ENCODE measurements at regions not wholly inside any gene's neighbourhood (a gene's known extent, or its start where the extent isn't known, plus 50 kb on each side); places are given as distances from the start of the nearest gene placed in this dataset.

DNA sequence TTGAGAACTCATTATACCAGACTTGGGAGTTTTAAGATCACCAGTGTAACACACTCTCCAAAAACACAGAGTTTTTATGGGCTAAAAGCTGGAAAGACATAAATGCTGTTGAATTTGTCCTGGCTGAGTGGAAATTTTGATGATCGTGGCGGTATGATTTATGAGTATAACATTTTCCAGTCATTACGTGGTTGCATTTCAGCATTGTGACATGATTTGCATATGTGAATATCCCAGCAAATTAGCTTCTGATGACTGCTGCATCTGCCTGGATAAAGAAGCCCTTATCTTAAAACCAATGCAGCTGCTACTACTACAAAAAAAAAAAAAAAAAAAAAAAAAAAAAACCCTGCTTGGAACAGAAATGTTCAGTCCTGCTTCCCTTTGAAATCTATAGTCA is 850.9 kb downstream of the TFAP2A start:
- Mint-ChIP-seq H3K27me3 (no peaks in the 10 kb centered on the region), H3K36me3 (no peaks in the 10 kb centered on the region), H3K9me3 (peaks cover 5% of the 10 kb centered on the region), H3K27ac (no peak overlapping the region), H3K4me1 (ENCODE audit: low read depth) (no peaks in the 10 kb centered on the region), H3K4me3 (no peak overlapping the region)
- intact Hi-C loops (cut with micrococcal nuclease): no loop called here
- ChIA-PET POLR2A (no interaction called here), CTCF (no interaction called here)
- DNase-seq: no peak

DNA sequence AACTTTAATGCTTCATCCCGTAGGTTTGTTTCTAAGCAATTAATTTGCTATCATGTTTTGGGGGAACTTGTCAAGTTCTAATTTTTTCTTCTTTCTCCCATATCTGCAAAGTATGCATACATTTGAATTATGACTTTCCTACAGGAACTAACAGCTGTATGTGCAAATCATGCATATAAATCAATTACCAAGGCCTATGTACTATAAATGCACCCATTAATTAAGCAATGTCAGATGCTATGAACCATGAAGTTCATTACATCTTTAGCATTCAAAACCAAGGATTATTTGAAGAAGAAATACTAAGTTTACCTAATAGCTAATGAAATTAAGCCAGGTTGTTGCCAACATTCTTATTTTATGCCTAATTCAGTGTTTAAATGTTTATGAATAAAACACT is 851.3 kb downstream of the TFAP2A start:
- H3K9me3 Mint-ChIP-seq: peaks cover 5% of the 10 kb centered on the region
- no peaks in the 10 kb centered on the region for H3K4me1 Mint-ChIP-seq (ENCODE audit: low read depth)
- ChIA-PET POLR2A (no interaction called here), CTCF (no interaction called here)
- no peak overlapping the region for H3K27ac Mint-ChIP-seq
- H3K27me3 Mint-ChIP-seq: no peaks in the 10 kb centered on the region
- no peak overlapping the region for H3K4me3 Mint-ChIP-seq
- H3K36me3 Mint-ChIP-seq: no peaks in the 10 kb centered on the region
- DNase-seq: no peak
- intact Hi-C loops (cut with micrococcal nuclease): no loop called here

DNA sequence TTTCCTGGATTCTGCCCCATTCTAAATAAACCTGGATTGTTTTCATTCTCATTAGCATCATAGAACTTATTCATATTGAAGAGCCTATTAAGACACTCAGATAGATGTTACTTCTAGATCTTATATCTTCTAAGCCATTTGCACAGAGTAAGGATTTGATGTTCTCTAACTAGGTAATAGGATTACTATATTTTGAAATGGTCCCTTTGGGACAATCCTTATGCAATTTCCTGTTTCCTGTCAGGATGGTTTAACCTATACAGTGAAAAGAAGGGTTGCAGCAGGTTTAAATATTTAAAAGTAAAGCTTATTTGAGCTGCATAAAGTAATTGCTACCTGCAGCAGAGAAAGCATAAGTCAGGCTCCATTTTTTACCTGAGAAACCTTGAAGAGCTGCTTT is 860.1 kb downstream of the TFAP2A start:
- no peaks in the 10 kb centered on the region for H3K27me3 Mint-ChIP-seq
- DNase-seq: no peak
- no peaks in the 10 kb centered on the region for H3K36me3 Mint-ChIP-seq
- H3K4me1 Mint-ChIP-seq (ENCODE audit: low read depth): no peaks in the 10 kb centered on the region
- H3K27ac Mint-ChIP-seq: no peak overlapping the region
- H3K4me3 Mint-ChIP-seq: no peak overlapping the region
- CTCF ChIA-PET: no interaction called here
- intact Hi-C loops (cut with micrococcal nuclease): no loop called here
- peaks cover 13% of the 10 kb centered on the region for H3K9me3 Mint-ChIP-seq
- POLR2A ChIA-PET: no interaction called here

- no peaks in the 10 kb centered on the region for H3K36me3 Mint-ChIP-seq
- no peaks in the 10 kb centered on the region for H3K4me1 Mint-ChIP-seq (ENCODE audit: low read depth)
- intact Hi-C loops (cut with micrococcal nuclease): no loop called here
- CTCF ChIA-PET: interaction anchor here (0.5 kb wide), 1 partner anchor 15 kb away, joined by 4 read pairs; no protein-coding TSS in a partner anchor
- POLR2A ChIA-PET: no interaction called here
- H3K27ac Mint-ChIP-seq: no peak overlapping the region
- H3K9me3 Mint-ChIP-seq: peaks cover 13% of the 10 kb centered on the region
- H3K4me3 Mint-ChIP-seq: no peak overlapping the region
- no peaks in the 10 kb centered on the region for H3K27me3 Mint-ChIP-seq
- DNase-seq: no peak
These were observed 860.6 kb downstream of the TFAP2A start for GRCh38 chr6:9554323-9554722.

DNA sequence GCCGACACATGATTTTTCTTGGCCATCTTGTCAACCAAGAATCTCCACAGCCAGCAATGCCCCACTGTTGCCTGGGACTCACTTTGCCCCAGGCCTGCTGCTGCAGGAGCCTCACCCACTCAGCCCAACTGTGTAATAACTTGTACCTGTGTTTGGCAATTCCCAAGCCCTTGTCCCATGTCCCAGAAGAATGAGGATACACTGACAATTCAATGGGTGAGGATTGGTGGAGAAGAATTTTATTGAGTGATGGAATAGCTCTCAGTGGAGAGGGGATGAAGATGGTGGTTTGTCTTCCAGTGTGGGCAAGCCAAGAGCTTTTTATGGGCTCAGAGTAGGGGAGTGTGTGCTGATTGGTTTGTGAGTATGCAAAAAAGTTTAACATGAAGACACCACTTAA is 861.9 kb downstream of the TFAP2A start:
- no peaks in the 10 kb centered on the region for H3K4me1 Mint-ChIP-seq (ENCODE audit: low read depth)
- ChIA-PET POLR2A (no interaction called here), CTCF (no interaction called here)
- H3K4me3 Mint-ChIP-seq: no peak overlapping the region
- H3K27ac Mint-ChIP-seq: no peak overlapping the region
- H3K27me3 Mint-ChIP-seq: no peaks in the 10 kb centered on the region
- H3K9me3 Mint-ChIP-seq: peaks cover 13% of the 10 kb centered on the region
- no peak for DNase-seq
- intact Hi-C loops (cut with micrococcal nuclease): no loop called here
- H3K36me3 Mint-ChIP-seq: no peaks in the 10 kb centered on the region

DNA sequence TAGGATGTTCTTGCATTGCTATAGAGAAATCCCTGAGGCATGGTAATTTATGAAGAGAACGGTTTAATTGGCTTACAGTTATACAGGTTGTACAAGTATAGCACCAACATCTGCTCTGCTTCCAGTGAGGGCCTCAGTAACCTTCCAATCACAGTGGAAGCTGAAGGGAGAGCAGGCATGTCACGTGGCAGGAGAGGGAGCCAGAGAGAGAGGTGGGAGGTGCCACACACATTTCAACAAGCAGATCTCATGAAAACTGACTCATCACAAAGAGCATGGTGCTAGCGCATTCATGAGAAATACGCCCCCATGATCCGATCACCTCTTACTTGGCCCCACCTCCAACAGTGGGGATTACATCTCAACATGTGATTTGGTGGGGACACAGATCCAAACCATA is 871.2 kb downstream of the TFAP2A start:
- no peak overlapping the region for H3K27ac Mint-ChIP-seq
- H3K36me3 Mint-ChIP-seq: no peaks in the 10 kb centered on the region
- H3K4me1 Mint-ChIP-seq (ENCODE audit: low read depth): no peaks in the 10 kb centered on the region
- H3K4me3 Mint-ChIP-seq: no peak overlapping the region
- CTCF ChIA-PET: no interaction called here
- POLR2A ChIA-PET: no interaction called here
- no peak for DNase-seq
- H3K27me3 Mint-ChIP-seq: no peaks in the 10 kb centered on the region
- intact Hi-C loops (cut with micrococcal nuclease): no loop called here
- no peaks in the 10 kb centered on the region for H3K9me3 Mint-ChIP-seq

DNA sequence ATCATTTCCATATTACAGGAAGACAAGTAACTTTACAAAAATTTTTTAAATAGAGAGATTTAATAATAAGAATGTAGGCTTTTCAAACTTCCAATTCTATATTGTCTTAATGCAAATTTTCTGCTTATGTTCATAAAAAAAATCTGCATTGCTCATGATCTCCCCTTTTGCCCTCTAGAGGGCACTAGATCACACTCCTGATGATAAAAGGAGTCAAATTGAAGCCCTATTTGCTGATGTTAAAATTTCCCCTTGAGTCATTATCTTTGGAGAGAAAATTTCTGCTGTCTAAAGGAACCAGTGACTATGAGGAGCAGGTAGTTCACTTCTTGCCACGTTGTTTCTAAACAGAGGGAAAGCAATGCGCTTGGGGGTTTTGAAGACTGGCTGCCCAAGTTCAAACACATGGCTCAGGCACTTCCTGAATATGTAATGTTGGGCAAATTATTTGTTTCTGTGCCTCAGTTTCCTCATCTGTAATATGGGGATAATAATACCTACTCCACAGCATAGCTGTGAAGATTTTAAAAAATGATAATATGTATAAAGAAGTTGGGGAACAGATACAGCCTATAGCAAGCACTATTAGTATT is 874.2 kb downstream of the TFAP2A start:
- Mint-ChIP-seq H3K36me3 (no peaks in the 10 kb centered on the region), H3K4me1 (ENCODE audit: low read depth) (no peaks in the 10 kb centered on the region), H3K4me3 (no peak overlapping the region), H3K27me3 (no peaks in the 10 kb centered on the region), H3K27ac (no peak overlapping the region), H3K9me3 (no peaks in the 10 kb centered on the region)
- ChIA-PET POLR2A (no interaction called here), CTCF (no interaction called here)
- DNase-seq: no peak
- intact Hi-C loops (cut with micrococcal nuclease): loop anchor here (2.0 kb wide), 2 partner anchors 558 to 888 kb away; no protein-coding TSS in a partner anchor

- Mint-ChIP-seq H3K36me3 (no peaks in the 10 kb centered on the region), H3K4me3 (no peak overlapping the region), H3K27me3 (no peaks in the 10 kb centered on the region), H3K4me1 (ENCODE audit: low read depth) (no peaks in the 10 kb centered on the region), H3K9me3 (no peaks in the 10 kb centered on the region), H3K27ac (no peak overlapping the region)
- POLR2A ChIA-PET: no interaction called here
- CTCF ChIA-PET: no interaction called here
- intact Hi-C loops (cut with micrococcal nuclease): loop anchor here (2.0 kb wide), 2 partner anchors 557 to 889 kb away; no protein-coding TSS in a partner anchor
- DNase-seq: no peak
These were observed 874.7 kb downstream of the TFAP2A start for GRCh38 chr6:9540126-9540525.

- intact Hi-C loops (cut with micrococcal nuclease): no loop called here
- DNase-seq: no peak
- no peak overlapping the region for H3K4me3 Mint-ChIP-seq
- no peaks in the 10 kb centered on the region for H3K4me1 Mint-ChIP-seq (ENCODE audit: low read depth)
- ChIA-PET POLR2A (no interaction called here), CTCF (interaction anchor here (0.7 kb wide), 1 partner anchor 15 kb away, joined by 4 read pairs; no protein-coding TSS in a partner anchor)
- no peaks in the 10 kb centered on the region for H3K27me3 Mint-ChIP-seq
- no peaks in the 10 kb centered on the region for H3K36me3 Mint-ChIP-seq
- H3K27ac Mint-ChIP-seq: no peak overlapping the region
- H3K9me3 Mint-ChIP-seq: peaks cover 1% of the 10 kb centered on the region
These were observed 875.6 kb downstream of the TFAP2A start for GRCh38 chr6:9539231-9539755.

GRCh38 chr6:9537381-9537780 is 877.5 kb downstream of the TFAP2A start:
- Mint-ChIP-seq H3K9me3 (peaks cover 14% of the 10 kb centered on the region), H3K27ac (no peak overlapping the region), H3K36me3 (no peaks in the 10 kb centered on the region), H3K4me1 (ENCODE audit: low read depth) (no peaks in the 10 kb centered on the region), H3K4me3 (no peak overlapping the region), H3K27me3 (no peaks in the 10 kb centered on the region)
- DNase-seq: no peak
- POLR2A ChIA-PET: no interaction called here
- intact Hi-C loops (cut with micrococcal nuclease): no loop called here
- CTCF ChIA-PET: interaction anchor here (1.2 kb wide), 1 partner anchor 892 kb away, joined by 5 read pairs; no protein-coding TSS in a partner anchor

DNA sequence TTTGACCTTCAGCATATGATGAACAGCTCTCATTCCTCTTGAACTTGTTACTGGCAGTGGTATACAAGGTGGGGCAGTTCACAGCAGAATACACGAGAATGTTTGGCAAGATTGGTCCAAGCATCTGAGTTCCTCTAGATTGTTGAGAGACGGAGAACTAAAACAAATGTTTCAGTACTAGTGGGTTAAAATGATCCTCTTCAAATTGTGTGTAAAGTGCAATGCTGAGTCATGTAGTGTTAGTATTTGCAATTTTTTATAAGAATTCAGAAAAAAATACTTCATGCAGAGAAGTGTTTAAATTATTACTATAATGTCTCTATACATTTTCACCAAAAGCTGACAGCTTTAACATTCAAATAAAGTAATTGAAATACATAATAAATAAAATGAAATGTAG is 879.8 kb downstream of the TFAP2A start:
- intact Hi-C loops (cut with micrococcal nuclease): no loop called here
- Mint-ChIP-seq H3K27ac (no peak overlapping the region), H3K9me3 (peaks cover 17% of the 10 kb centered on the region), H3K4me1 (ENCODE audit: low read depth) (no peaks in the 10 kb centered on the region), H3K27me3 (no peaks in the 10 kb centered on the region), H3K4me3 (no peak overlapping the region), H3K36me3 (no peaks in the 10 kb centered on the region)
- ChIA-PET POLR2A (no interaction called here), CTCF (no interaction called here)
- DNase-seq: no peak

DNA sequence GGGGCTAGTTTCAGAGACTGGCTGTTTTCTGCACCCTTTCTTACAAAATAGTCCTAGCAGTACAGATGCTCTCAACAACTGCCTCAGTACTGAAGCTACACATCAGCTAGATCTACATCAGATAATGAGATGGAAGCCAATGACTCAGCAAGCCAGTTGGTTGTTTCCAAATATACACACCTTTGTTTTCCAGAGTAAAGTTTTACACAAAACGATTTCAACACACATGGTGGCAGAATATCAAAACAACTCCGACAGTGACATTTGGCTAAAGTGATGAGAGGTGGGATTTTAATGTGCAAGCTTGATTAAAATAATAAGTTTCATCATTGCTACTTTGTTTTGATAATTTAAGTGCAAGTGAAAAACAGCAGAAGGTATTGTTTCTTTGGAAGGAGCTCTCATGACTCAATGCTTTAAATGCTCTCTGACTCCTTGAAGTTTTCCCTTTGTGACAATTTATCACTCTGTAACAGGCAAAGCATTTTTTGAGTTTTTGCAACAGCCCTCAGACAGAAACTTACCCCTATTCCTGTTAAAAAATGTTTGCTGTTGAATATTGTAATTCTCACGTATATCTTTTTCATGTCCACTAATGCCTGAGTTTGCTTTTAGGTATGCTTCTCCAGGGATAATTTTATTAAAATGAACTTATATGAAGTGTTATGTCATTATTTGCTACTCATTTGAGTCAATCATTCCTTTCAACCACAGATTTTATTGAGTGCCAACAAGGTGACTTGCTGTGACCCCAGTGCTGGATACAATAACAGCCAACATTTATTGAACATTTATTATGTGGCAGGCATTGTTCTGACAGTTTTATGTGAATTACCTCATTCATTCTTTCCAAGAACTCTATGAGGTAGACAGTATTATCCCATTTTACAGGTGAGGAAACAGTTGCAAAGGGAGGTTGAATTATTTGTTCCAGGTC is 882.0 kb downstream of the TFAP2A start:
- POLR2A ChIA-PET: no interaction called here
- no peak overlapping the region for H3K27ac Mint-ChIP-seq

More for the DNA sequence above, 882.0 kb downstream of the TFAP2A start:
- H3K27me3 Mint-ChIP-seq: no peaks in the 10 kb centered on the region
- no peaks in the 10 kb centered on the region for H3K4me1 Mint-ChIP-seq (ENCODE audit: low read depth)
- CTCF ChIA-PET: no interaction called here
- peaks cover 17% of the 10 kb centered on the region for H3K9me3 Mint-ChIP-seq
- intact Hi-C loops (cut with micrococcal nuclease): no loop called here
- H3K4me3 Mint-ChIP-seq: no peak overlapping the region
- no peak for DNase-seq
- H3K36me3 Mint-ChIP-seq: no peaks in the 10 kb centered on the region

Data from activated CD4-positive, alpha-beta memory T cell treated with anti-CD3 and anti-CD28 coated beads for 36 hours (primary cell).